Fibroblast of pulmonary artery (primary cell): ENCODE measurements at regions not wholly inside any gene's neighbourhood (a gene's known extent, or its start where the extent isn't known, plus 50 kb on each side); places are given as distances from the start of the nearest gene placed in this dataset.

Experiments
- DNase-seq: peaks from one replicate; pipeline ENCODE4 v3.0.0-alpha.2; 2010; ENCODE audit warnings: low read depth
- H3K4me3 ChIP-seq: replicated peaks from 2 replicates; pipeline ENCODE4 v1.5.1; 2011; ENCODE audit warnings: low read depth, mild to moderate bottlenecking, control low read depth, low read length, moderate library complexity
- TF ChIP-seq, protein P1 (sequence below): IDR thresholded peaks from 2 replicates; pipeline ENCODE4 v1.5.1; 2011; ENCODE audit warnings: mild to moderate bottlenecking, control low read depth, low read length, inconsistent platforms; ENCODE audit errors: missing control alignments

DNA sequence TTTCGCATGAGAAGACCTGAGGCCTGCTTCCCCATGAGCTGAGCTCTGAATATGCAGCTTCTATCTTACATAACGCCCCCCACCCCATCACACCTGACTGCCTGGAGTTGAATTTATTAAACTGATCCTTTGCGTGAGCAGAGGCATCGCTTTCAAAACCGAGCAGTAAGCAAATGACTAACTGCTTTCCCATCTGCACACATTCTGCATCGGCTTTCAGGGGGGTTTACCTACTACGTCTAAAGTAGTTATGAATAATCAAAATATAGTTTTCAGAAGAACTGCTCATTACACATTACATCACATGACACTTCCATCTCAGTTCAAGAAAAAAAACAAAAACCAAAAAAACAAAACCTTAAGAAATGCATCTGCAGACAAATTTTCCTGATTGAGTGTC, 54.7 kb upstream of the EGR2 start:
- TF ChIP-seq, protein P1, sequence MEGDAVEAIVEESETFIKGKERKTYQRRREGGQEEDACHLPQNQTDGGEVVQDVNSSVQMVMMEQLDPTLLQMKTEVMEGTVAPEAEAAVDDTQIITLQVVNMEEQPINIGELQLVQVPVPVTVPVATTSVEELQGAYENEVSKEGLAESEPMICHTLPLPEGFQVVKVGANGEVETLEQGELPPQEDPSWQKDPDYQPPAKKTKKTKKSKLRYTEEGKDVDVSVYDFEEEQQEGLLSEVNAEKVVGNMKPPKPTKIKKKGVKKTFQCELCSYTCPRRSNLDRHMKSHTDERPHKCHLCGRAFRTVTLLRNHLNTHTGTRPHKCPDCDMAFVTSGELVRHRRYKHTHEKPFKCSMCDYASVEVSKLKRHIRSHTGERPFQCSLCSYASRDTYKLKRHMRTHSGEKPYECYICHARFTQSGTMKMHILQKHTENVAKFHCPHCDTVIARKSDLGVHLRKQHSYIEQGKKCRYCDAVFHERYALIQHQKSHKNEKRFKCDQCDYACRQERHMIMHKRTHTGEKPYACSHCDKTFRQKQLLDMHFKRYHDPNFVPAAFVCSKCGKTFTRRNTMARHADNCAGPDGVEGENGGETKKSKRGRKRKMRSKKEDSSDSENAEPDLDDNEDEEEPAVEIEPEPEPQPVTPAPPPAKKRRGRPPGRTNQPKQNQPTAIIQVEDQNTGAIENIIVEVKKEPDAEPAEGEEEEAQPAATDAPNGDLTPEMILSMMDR, result no peak
- DNase-seq, result no peak
- H3K4me3 ChIP-seq, result no peak overlapping the region

DNA sequence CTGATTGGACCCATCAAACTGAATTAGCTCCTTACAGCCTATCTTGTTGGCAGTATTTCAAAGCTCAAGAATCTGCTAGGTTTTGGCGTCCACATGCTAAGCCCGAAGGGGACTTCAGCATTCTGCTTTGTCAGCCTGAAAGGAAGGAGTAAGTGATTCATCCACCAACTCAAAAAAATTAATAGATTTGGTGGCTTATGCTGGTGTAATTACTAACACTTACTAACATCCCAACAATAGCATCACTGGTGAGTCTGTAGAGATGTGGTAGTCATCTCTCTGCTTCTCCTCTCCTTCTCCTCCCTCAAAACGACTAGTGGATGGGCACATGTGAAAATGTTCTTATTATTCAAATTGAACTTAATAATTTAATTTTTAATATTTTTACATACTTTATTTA, 53.8 kb upstream of the EGR2 start:
- no peak for DNase-seq

DNA sequence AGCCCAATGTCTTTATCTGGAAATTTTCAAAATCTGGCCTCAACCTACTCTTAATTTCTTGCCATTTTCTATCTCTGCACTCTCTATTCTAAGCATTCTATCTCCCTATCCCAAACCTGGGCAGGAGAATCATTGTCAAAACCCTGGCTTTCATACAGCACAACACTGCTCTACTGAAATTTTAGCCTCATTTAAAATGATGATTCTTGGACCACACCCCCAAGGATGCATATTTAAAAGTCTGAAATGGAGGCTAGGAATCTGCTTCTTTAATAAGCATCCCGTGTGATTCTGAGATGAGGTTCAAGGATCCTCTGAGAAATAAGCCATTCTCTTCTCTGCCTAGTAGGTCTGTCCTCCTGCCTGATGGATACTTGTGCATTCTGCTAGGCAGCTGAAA, 50.8 kb upstream of the EGR2 start:
- no peak for DNase-seq
- H3K4me3 ChIP-seq, result no peak overlapping the region
- TF ChIP-seq, protein P1, result no peak

More for the DNA sequence above, 53.8 kb upstream of the EGR2 start:
- TF ChIP-seq, protein P1, result no peak
- no peak overlapping the region for H3K4me3 ChIP-seq

DNA sequence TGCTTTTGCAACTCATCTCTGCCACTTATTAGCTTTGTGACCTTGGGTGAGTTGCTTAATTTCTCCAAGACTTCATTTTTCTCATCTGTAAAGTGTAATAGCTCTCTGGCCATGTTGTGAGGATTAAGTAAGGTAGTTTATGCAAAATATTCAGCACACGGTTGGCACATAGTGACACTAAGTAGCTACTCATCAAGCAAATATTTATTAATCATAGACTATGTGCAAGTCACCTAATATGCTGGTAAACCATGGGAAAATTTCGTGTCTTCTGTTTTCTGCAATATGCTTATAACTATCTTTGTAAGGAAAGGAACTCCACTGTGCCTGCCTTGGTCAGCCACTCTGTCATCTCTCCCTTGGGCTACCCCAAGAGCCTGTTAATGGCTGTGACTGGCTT, 50.3 kb upstream of the EGR2 start:
- peak; percentile 7 for DNase-seq
- TF ChIP-seq, protein P1, result no peak
- H3K4me3 ChIP-seq, result no peak overlapping the region
